Kidney epithelial cell (primary cell): ENCODE measurements at regions not wholly inside any gene's neighbourhood (a gene's known extent, or its start where the extent isn't known, plus 50 kb on each side); places are given as distances from the start of the nearest gene placed in this dataset.

Experiments used
- DNase-seq: peaks from one replicate; pipeline ENCODE4 v3.0.0-alpha.2; 2010; ENCODE audit warnings: low read depth
- H3K27me3 ChIP-seq: 2 replicates; pipeline ENCODE4 v1.6.0; 2011; ENCODE audit warnings: low read length; ENCODE audit not compliant: control insufficient read depth, insufficient read depth
- H3K36me3 ChIP-seq: 2 replicates; pipeline ENCODE4 v1.5.1; 2011; ENCODE audit warnings: low read length; ENCODE audit not compliant: control insufficient read depth, insufficient read depth
- H3K4me3 ChIP-seq: 2 replicates; pipeline ENCODE4 v1.5.1; 2011; ENCODE audit warnings: low read depth, mild to moderate bottlenecking, control low read depth, low read length
- TF ChIP-seq, protein P1 (sequence below): IDR thresholded peaks from 2 replicates; pipeline ENCODE4 v1.5.1; 2011; ENCODE audit warnings: mild to moderate bottlenecking, moderate library complexity, low read length, control low read depth, inconsistent platforms; ENCODE audit not compliant: insufficient read depth, poor library complexity, severe bottlenecking

GRCh38 chr4:187555174-187555573 is 440.4 kb upstream of the ZFP42 start:
- no peaks in the 10 kb centered on the region for H3K27me3 ChIP-seq
- H3K4me3 ChIP-seq = no peak overlapping the region
- no peak for DNase-seq
- TF ChIP-seq, protein P1, sequence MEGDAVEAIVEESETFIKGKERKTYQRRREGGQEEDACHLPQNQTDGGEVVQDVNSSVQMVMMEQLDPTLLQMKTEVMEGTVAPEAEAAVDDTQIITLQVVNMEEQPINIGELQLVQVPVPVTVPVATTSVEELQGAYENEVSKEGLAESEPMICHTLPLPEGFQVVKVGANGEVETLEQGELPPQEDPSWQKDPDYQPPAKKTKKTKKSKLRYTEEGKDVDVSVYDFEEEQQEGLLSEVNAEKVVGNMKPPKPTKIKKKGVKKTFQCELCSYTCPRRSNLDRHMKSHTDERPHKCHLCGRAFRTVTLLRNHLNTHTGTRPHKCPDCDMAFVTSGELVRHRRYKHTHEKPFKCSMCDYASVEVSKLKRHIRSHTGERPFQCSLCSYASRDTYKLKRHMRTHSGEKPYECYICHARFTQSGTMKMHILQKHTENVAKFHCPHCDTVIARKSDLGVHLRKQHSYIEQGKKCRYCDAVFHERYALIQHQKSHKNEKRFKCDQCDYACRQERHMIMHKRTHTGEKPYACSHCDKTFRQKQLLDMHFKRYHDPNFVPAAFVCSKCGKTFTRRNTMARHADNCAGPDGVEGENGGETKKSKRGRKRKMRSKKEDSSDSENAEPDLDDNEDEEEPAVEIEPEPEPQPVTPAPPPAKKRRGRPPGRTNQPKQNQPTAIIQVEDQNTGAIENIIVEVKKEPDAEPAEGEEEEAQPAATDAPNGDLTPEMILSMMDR = no peak
- no peaks in the 10 kb centered on the region for H3K36me3 ChIP-seq

GRCh38 chr4:187558391-187558790 is 437.2 kb upstream of the ZFP42 start:
- TF ChIP-seq, protein P1 = no peak
- no peak overlapping the region for H3K4me3 ChIP-seq
- H3K36me3 ChIP-seq = no peaks in the 10 kb centered on the region
- no peaks in the 10 kb centered on the region for H3K27me3 ChIP-seq
- DNase-seq = no peak

- no peak for DNase-seq
- Histone ChIP-seq H3K27me3 (no peaks in the 10 kb centered on the region), H3K4me3 (no peak overlapping the region), H3K36me3 (no peaks in the 10 kb centered on the region)
- TF ChIP-seq, protein P1 = no peak
Measured at GRCh38 chr4:187562345-187562744, 433.2 kb upstream of the ZFP42 start.

- no peak overlapping the region for H3K4me3 ChIP-seq
Measured at GRCh38 chr4:187565416-187565815, 430.2 kb upstream of the ZFP42 start.

DNA sequence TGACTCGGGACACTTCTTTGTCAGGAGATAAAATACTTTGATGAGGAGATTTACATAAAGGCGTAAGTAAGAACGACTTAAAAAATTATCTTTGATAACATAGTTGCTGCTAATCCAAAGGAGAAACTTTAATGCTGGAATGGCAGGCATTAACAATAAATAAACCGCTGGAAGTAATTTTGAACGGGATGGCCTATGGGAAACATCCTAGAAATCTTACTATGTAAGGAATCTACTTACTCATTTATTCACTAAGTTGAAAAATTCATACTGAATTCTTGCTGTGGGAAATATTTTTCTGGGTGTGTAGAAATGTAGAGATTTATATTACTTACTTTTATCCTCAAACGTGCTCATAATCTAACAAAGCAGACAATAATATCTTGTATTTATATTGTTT is 425.7 kb upstream of the ZFP42 start:
- no peaks in the 10 kb centered on the region for H3K36me3 ChIP-seq
- no peak overlapping the region for H3K4me3 ChIP-seq
- TF ChIP-seq, protein P1 = no peak
- H3K27me3 ChIP-seq = no peaks in the 10 kb centered on the region
- DNase-seq = no peak

More at GRCh38 chr4:187565416-187565815, 430.2 kb upstream of the ZFP42 start:
- DNase-seq = no peak
- Histone ChIP-seq H3K27me3 (no peaks in the 10 kb centered on the region), H3K36me3 (no peaks in the 10 kb centered on the region)
- TF ChIP-seq, protein P1 = no peak

DNA sequence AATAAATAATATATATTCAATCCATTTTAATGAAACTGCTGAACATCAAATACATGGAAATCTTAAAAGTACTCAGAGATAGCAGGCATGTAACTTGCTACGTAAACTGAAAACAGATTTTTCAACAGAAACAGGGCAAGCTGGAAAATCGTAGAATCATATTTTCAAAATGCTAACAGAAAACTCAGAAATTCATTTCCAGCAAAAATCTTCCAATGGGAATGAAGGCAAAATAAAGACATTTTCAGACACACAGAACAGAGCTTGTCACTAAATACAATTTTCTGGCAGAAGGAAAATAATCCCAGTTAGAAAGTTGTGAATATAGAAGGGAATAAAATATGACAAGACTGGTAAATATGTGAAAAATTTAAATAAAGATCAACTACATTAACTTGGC is 419.9 kb upstream of the ZFP42 start:
- no peak for DNase-seq
- TF ChIP-seq, protein P1 = no peak

More for the DNA sequence above, 419.9 kb upstream of the ZFP42 start:
- no peak overlapping the region for H3K4me3 ChIP-seq
- no peaks in the 10 kb centered on the region for H3K27me3 ChIP-seq
- H3K36me3 ChIP-seq = no peaks in the 10 kb centered on the region
